A673 (cell line): ENCODE measurements at regions not wholly inside any gene's neighbourhood (a gene's known extent, or its start where the extent isn't known, plus 50 kb on each side); places are given as distances from the start of the nearest gene placed in this dataset.
A peak's percentile ranks its signal among the peaks of the same experiment; 100 is the strongest.

Experiments used
- BruUV-seq: library from RNA; stranded (reverse); fragments of 400-500 nt; replicated peaks from 2 replicates; lab custom pipeline; 2021; lab: Mats Ljungman, UMichigan
- CTCF ChIA-PET: fragments of 300-600 bp; sonication (Branson Sonifier 250); formaldehyde crosslinking; loops from one replicate; lab custom pipeline; 2022; ENCODE audit warnings: antibody characterized with exemption; lab: Charles Lee
- POLR2A ChIA-PET: fragments of 300-600 bp; sonication (Branson Sonifier 250); formaldehyde crosslinking; loops from one replicate; lab custom pipeline; 2022; ENCODE audit warnings: antibody characterized with exemption; ENCODE audit not compliant: low non-redundant PET; lab: Charles Lee
- DNase-seq: peaks from one replicate; pipeline ENCODE4 v3.0.0-alpha.2; 2015; ENCODE audit warnings: low spot score
- H3K27ac ChIP-seq: fragments of 200-600 bp; sonication (generic); 2 replicates; pipeline ENCODE4 v1.5.1; 2016; ENCODE audit warnings: mixed run types, low read depth, mild to moderate bottlenecking, mixed read lengths, antibody characterized with exemption, low read length; ENCODE audit not compliant: poor library complexity, severe bottlenecking
- H3K27me3 ChIP-seq: fragments of 200-600 bp; sonication (generic); replicated peaks from 2 replicates; pipeline ENCODE4 v1.6.1; 2017; ENCODE audit warnings: mixed run types, low read depth, mild to moderate bottlenecking, mixed read lengths, antibody characterized with exemption, low read length; ENCODE audit not compliant: insufficient read depth, poor library complexity
- H3K36me3 ChIP-seq: fragments of 200-600 bp; sonication (generic); 2 replicates; pipeline ENCODE4 v1.6.1; 2016; ENCODE audit warnings: mixed run types, mild to moderate bottlenecking, mixed read lengths, antibody characterized with exemption, low read length; ENCODE audit not compliant: insufficient read depth, poor library complexity, severe bottlenecking
- H3K4me1 ChIP-seq: fragments of 200-600 bp; sonication (generic); 2 replicates; pipeline ENCODE4 v1.6.1; 2017; ENCODE audit warnings: mixed run types, mild to moderate bottlenecking, mixed read lengths, antibody characterized with exemption, low read length; ENCODE audit not compliant: insufficient read depth, poor library complexity, severe bottlenecking
- H3K4me3 ChIP-seq: fragments of 200-600 bp; sonication (generic); 2 replicates; pipeline ENCODE4 v1.5.1; 2016; ENCODE audit warnings: low read depth, mixed run types, mild to moderate bottlenecking, mixed read lengths, low read length; ENCODE audit not compliant: poor library complexity, severe bottlenecking
- H3K9me3 ChIP-seq: fragments of 200-600 bp; sonication (generic); 2 replicates; pipeline ENCODE4 v1.6.1; 2016; ENCODE audit warnings: mixed run types, low read depth, mild to moderate bottlenecking, mixed read lengths, antibody characterized with exemption, low read length; ENCODE audit not compliant: poor library complexity, severe bottlenecking
- CTCF ChIP-seq: fragments of 300-800, 200-600 bp; sonication (generic); conservative IDR thresholded peaks from 2 replicates; pipeline ENCODE4 v1.5.1; 2017; ENCODE audit warnings: low read depth, mild to moderate bottlenecking, antibody characterized with exemption, low read length, moderate library complexity, mixed read lengths
- EZH2 ChIP-seq: fragments of 200-600 bp; sonication (generic); IDR thresholded peaks from 2 replicates; pipeline ENCODE4 v1.6.1; 2017; ENCODE audit warnings: borderline replicate concordance, low read depth, mild to moderate bottlenecking, mixed read lengths, antibody characterized with exemption, low read length; ENCODE audit not compliant: poor library complexity, severe bottlenecking
- intact Hi-C: fragments of 100-400 bp; cut with micrococcal nuclease; formaldehyde crosslinking; loops from one replicate; pipeline ENCODE4 v1.10.0; 2022; ENCODE audit not compliant: unreplicated experiment

- Histone ChIP-seq H3K27me3 (no peaks in the 10 kb centered on the region), H3K27ac (no peak overlapping the region), H3K9me3 (no peaks in the 10 kb centered on the region), H3K4me1 (peaks cover 18% of the 10 kb centered on the region), H3K36me3 (no peaks in the 10 kb centered on the region), H3K4me3 (no peak overlapping the region)
- DNase-seq, result peak; percentile 30
- POLR2A ChIA-PET, result interaction anchor here (0.6 kb wide), 1 partner anchor 18 kb away, joined by 11 read pairs; no protein-coding TSS in a partner anchor
- intact Hi-C loops, result no loop called here
- TF ChIP-seq CTCF (no peak), EZH2 (no peak)
- CTCF ChIA-PET, result no interaction called here
- no TSS peak for BruUV-seq
Observed at GRCh38 chr12:95411466-95411865, 62.5 kb upstream of the METAP2 start.

- ChIA-PET CTCF (interaction anchor here (0.6 kb wide), 1 partner anchor 122 kb away, joined by 4 read pairs; no protein-coding TSS in a partner anchor), POLR2A (interaction anchor here (1.3 kb wide), 1 partner anchor 61 kb away, joined by 4 read pairs; the partner anchor contains the start of gene METAP2)
- intact Hi-C loops, result no loop called here
- H3K36me3 ChIP-seq, result no peaks in the 10 kb centered on the region
- peak overlapping the region; percentile 81 for H3K27ac ChIP-seq
- peak; percentile 82 for DNase-seq
- no TSS peak for BruUV-seq
- H3K4me3 ChIP-seq, result no peak overlapping the region
- no peak for TF ChIP-seq EZH2
- no peak for TF ChIP-seq CTCF
- H3K4me1 ChIP-seq, result peaks cover 18% of the 10 kb centered on the region
- no peaks in the 10 kb centered on the region for H3K9me3 ChIP-seq
- no peaks in the 10 kb centered on the region for H3K27me3 ChIP-seq
Observed at GRCh38 chr12:95412482-95413311, 61.3 kb upstream of the METAP2 start.

GRCh38 chr12:95413576-95413975 lies 60.4 kb upstream of the METAP2 start:
- Histone ChIP-seq H3K27ac (no peak overlapping the region), H3K36me3 (no peaks in the 10 kb centered on the region), H3K4me1 (peaks cover 18% of the 10 kb centered on the region), H3K4me3 (no peak overlapping the region), H3K27me3 (no peaks in the 10 kb centered on the region), H3K9me3 (no peaks in the 10 kb centered on the region)
- ChIA-PET POLR2A (interaction anchor here (1.3 kb wide), 1 partner anchor 60 kb away, joined by 4 read pairs; the partner anchor contains the start of gene METAP2), CTCF (no interaction called here)
- TF ChIP-seq CTCF (no peak), EZH2 (no peak)
- DNase-seq, result no peak
- no TSS peak for BruUV-seq
- intact Hi-C loops, result no loop called here
